ENCODE measurements at regions not wholly inside any gene's neighbourhood (a gene's known extent, or its start where the extent isn't known, plus 50 kb on each side); places are given as distances from the start of the nearest gene placed in this dataset.

DNA sequence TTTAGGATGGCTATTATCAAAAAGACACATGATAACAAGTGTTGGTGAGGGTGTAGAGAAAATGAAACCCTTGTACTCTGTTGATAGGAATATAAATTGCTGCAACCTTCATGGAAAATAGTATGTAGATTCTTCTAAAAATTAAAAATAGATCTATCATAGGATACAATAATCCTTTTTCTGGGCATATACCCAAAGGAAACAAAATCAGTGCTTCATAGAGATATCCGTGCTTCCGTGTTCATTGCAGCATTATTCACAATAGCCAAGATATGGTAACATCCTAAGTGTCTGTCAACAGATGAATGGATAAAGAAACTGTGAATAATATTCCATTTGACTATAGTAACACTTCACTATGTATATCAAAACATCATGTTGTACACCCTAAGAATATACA is 106.7 kb downstream of the MIS18A start:
- no peak for DNase-seq (ENCODE audit: low read depth)
- TF ChIP-seq CTCF (IDR thresholded peaks at IDR 0.05; ENCODE audit: insufficient read depth, low read depth, low read length, missing control alignments) = no peak
- no peak overlapping the region for H3K4me3 ChIP-seq (ENCODE audit: low read length)

GRCh38 chr21:32167513-32167912 is 111.3 kb downstream of the MIS18A start:
- no peak for DNase-seq (ENCODE audit: low read depth)
- TF ChIP-seq CTCF (IDR thresholded peaks at IDR 0.05; ENCODE audit: insufficient read depth, low read depth, low read length, missing control alignments) = no peak
- no peak overlapping the region for H3K4me3 ChIP-seq (ENCODE audit: low read length)

- TF ChIP-seq CTCF (IDR thresholded peaks at IDR 0.05; ENCODE audit: insufficient read depth, low read depth, low read length, missing control alignments) = no peak
- DNase-seq (ENCODE audit: low read depth) = no peak
- no peak overlapping the region for H3K4me3 ChIP-seq (ENCODE audit: low read length)
Observed at GRCh38 chr21:32163386-32163785, 115.5 kb downstream of the MIS18A start.

DNA sequence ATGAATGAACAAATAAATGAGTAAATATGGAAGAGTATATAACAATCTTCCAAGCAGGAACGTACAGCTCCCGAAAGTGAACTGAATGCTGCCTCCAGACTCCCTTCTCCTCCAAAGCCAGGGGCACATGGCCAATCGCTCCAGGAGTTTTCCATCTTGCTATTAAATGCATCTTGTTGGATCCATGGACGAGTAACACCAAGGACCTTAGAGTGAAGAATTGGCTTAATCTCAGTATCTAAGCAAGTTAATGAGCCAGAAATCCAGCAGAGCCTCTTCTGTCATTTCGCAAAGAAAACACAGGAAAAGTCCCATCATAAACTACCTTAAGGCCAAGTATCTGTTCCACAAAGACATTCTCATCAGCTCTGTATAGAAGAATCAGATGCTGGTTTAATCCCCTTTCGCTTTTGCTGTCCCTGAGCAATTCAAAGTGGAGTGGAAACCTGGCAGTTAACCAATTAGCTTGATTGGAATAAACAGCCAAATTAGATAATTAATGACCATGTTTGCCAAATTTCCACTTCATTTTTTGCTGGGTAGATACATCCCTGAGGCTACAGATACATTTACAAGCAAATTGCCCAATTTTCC is 116.0 kb downstream of the MIS18A start:
- DNase-seq (ENCODE audit: low read depth) = no peak
- TF ChIP-seq CTCF (IDR thresholded peaks at IDR 0.05; ENCODE audit: insufficient read depth, low read depth, low read length, missing control alignments) = no peak
- no peak overlapping the region for H3K4me3 ChIP-seq (ENCODE audit: low read length)

DNA sequence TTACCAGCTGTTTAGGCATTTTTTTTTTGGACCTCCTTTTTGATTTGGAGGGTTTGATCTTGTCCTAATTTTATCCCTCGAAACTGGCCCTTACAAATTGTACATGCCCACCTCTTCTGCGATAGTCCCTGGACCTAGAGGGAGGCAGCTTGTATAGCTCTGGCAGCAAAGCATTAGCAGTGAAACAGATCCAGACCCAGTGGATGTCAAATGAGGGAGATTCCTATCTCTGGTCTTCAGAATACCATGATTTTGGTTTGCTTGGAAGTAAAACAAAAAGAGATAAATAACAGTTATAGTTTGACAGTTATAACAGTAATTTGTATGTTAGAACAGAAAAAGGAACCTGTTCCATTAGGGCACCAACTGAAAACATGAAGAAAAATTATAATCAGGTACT is 123.6 kb downstream of the MIS18A start:
- no peak overlapping the region for H3K4me3 ChIP-seq (ENCODE audit: low read length)
- DNase-seq (ENCODE audit: low read depth) = no peak
- no peak for TF ChIP-seq CTCF (IDR thresholded peaks at IDR 0.05; ENCODE audit: insufficient read depth, low read depth, low read length, missing control alignments)

- no peak for TF ChIP-seq CTCF (IDR thresholded peaks at IDR 0.05; ENCODE audit: insufficient read depth, low read depth, low read length, missing control alignments)
- no peak overlapping the region for H3K4me3 ChIP-seq (ENCODE audit: low read length)
- no peak for DNase-seq (ENCODE audit: low read depth)
Observed at GRCh38 chr21:32147041-32147440, 131.8 kb downstream of the MIS18A start.

DNA sequence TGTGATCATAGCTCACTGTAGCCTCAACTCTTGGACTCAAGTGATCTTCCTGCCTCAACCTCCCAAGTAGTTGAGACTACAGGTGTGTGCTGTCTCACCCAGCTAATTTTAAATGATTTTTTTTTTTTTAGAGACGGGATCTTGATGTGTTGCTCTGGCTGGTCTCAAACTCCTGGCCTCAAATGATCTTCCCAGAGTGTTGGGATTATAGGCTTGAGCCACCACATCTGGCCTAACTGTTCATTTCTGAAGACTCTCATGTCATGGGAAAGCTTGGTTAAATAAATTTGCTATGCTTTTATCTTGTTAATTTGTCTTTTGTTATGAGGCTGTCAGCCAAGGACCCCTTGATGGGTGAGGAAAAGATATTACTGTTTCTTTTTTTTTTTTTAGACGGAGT is 134.0 kb downstream of the MIS18A start:
- DNase-seq (ENCODE audit: low read depth) = no peak
- no peak overlapping the region for H3K4me3 ChIP-seq (ENCODE audit: low read length)
- TF ChIP-seq CTCF (IDR thresholded peaks at IDR 0.05; ENCODE audit: insufficient read depth, low read depth, low read length, missing control alignments) = no peak

All from epithelial cell of esophagus (primary cell).